Neural progenitor cell (in vitro differentiated cells): ENCODE measurements at regions not wholly inside any gene's neighbourhood (a gene's known extent, or its start where the extent isn't known, plus 50 kb on each side); places are given as distances from the start of the nearest gene placed in this dataset.

Source experiments
- DNase-seq: peaks from one replicate; pipeline ENCODE4 v3.0.0-alpha.2; 2016; ENCODE audit warnings: low spot score
- H2AFZ ChIP-seq: fragments of 200-600 bp; sonication (generic); replicated peaks from 2 replicates; pipeline ENCODE4 v1.6.1; 2016; ENCODE audit warnings: antibody characterized with exemption
- H3F3A ChIP-seq: fragments of 200-600 bp; sonication (generic); 2 replicates; pipeline ENCODE4 v1.6.1; 2016; ENCODE audit warnings: antibody characterized with exemption, low read depth
- H3K27ac ChIP-seq: fragments of 200-600 bp; sonication (generic); 2 replicates; pipeline ENCODE4 v1.5.1; 2016; ENCODE audit warnings: mild to moderate bottlenecking
- H3K27me3 ChIP-seq: fragments of 200-600 bp; sonication (generic); 2 replicates; pipeline ENCODE4 v1.6.1; 2016; ENCODE audit warnings: mild to moderate bottlenecking, moderate library complexity
- H3K36me3 ChIP-seq: fragments of 200-600 bp; sonication (generic); 2 replicates; pipeline ENCODE4 v1.5.1; 2016
- H3K4me1 ChIP-seq: fragments of 200-600 bp; sonication (generic); 2 replicates; pipeline ENCODE4 v1.6.1; 2016; ENCODE audit warnings: mixed run types
- H3K4me2 ChIP-seq: fragments of 200-600 bp; sonication (generic); 2 replicates; pipeline ENCODE4 v1.6.1; 2016
- H3K4me3 ChIP-seq: fragments of 200-600 bp; sonication (generic); 2 replicates; pipeline ENCODE4 v1.5.1; 2016
- H3K79me2 ChIP-seq: fragments of 200-600 bp; sonication (generic); 2 replicates; pipeline ENCODE4 v1.6.1; 2016; ENCODE audit warnings: low read depth
- H3K9ac ChIP-seq: fragments of 200-600 bp; sonication (generic); 2 replicates; pipeline ENCODE4 v1.6.1; 2016
- H3K9me3 ChIP-seq: fragments of 200-600 bp; sonication (generic); 2 replicates; pipeline ENCODE4 v1.5.1; 2016; ENCODE audit warnings: low read depth
- H4K20me1 ChIP-seq: fragments of 200-600 bp; sonication (generic); 2 replicates; pipeline ENCODE4 v1.6.1; 2016; ENCODE audit warnings: low read depth
- H3K27ac Mint-ChIP-seq: 3 replicates; pipeline ENCODE4 v1.8.0; 2021; ENCODE audit warnings: mixed read lengths
- H3K27me3 Mint-ChIP-seq: 2 replicates; pipeline ENCODE4 v1.8.0; 2022; ENCODE audit warnings: low read depth, mild to moderate bottlenecking, inconsistent platforms, moderate library complexity, mixed read lengths; ENCODE audit not compliant: insufficient read depth
- H3K36me3 Mint-ChIP-seq: 3 replicates; pipeline ENCODE4 v1.8.0; 2021; ENCODE audit warnings: mixed read lengths
- H3K4me1 Mint-ChIP-seq: 3 replicates; pipeline ENCODE4 v1.8.0; 2021; ENCODE audit warnings: mixed read lengths
- H3K4me3 Mint-ChIP-seq: 3 replicates; pipeline ENCODE4 v1.8.0; 2021; ENCODE audit warnings: mild to moderate bottlenecking, moderate library complexity, mixed read lengths
- H3K9me3 Mint-ChIP-seq: 3 replicates; pipeline ENCODE4 v1.8.0; 2020; ENCODE audit warnings: mixed read lengths
- EZH2 ChIP-seq: fragments of 200-600 bp; sonication (generic); IDR thresholded peaks from 2 replicates; pipeline ENCODE4 v1.6.1; 2017; ENCODE audit warnings: antibody characterized with exemption, mild to moderate bottlenecking, moderate library complexity
- EZH2phosphoT487 ChIP-seq: fragments of 200-600 bp; sonication (generic); IDR thresholded peaks from 2 replicates; pipeline ENCODE4 v1.6.1; 2017; ENCODE audit warnings: antibody characterized with exemption
- TF ChIP-seq, protein P1 (sequence below): fragments of 200-600 bp; sonication (generic); IDR thresholded peaks from 2 replicates; pipeline ENCODE4 v1.5.1; 2017; ENCODE audit warnings: antibody characterized with exemption, mild to moderate bottlenecking

DNA sequence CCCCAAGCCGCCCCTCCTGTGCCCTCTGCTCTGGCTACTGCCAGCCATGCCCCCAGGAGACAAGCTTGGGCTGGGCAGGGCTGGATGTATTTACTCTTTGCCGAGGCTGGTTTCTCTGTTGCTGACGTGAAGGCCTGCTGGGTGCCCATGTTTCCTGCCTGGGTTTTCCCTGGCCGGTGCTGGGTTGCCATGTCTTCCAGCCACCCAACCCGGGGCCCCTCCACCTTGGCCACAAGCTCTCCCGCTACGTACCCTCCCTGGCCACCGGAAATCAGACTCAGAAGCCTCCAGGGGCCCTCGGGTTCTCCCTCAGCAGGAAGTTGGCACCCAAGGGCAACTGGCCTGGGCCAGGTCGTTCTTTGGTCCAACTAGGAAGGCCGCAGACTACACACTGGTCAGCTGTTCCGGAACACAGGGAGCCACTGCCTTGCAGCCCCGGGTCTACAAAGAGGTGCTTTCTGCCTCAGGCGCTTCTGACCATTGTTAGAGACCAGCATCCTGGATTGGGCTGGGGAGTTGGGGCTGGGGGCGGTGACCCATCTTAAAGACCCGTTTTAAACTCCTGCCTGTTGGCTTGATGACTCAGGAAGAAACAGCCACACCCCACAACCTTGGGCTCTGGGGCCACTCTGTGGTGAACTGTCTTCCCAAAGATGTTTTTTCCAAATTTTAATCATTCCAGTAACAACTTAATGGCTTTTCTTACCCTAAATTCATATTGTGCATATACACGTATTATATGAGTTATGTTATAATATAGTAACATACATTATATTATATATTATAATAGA, 71.2 kb upstream of the RUNX3 start:
- no peak overlapping the region for H3K4me3 Mint-ChIP-seq
- no peak overlapping the region for H3K27ac Mint-ChIP-seq
- H3K9me3 Mint-ChIP-seq = peaks cover 6% of the 10 kb centered on the region
- H3K27me3 Mint-ChIP-seq = peaks cover 14% of the 10 kb centered on the region
- Histone ChIP-seq H2AFZ (no peak overlapping the region), H3K79me2 (no peaks in the 10 kb centered on the region), H3K9ac (no peak overlapping the region), H3K9me3 (no peaks in the 10 kb centered on the region), H3K27ac (no peak overlapping the region), H3K4me3 (no peak overlapping the region), H3F3A (no peaks in the 10 kb centered on the region), H3K27me3 (no peaks in the 10 kb centered on the region), H4K20me1 (no peaks in the 10 kb centered on the region), H3K4me1 (peaks cover 5% of the 10 kb centered on the region), H3K36me3 (no peaks in the 10 kb centered on the region), H3K4me2 (no peak overlapping the region)
- DNase-seq = no peak
- peaks cover 5% of the 10 kb centered on the region for H3K4me1 Mint-ChIP-seq
- H3K36me3 Mint-ChIP-seq = no peaks in the 10 kb centered on the region
- TF ChIP-seq EZH2 (no peak), EZH2phosphoT487 (no peak)
- TF ChIP-seq, protein P1, sequence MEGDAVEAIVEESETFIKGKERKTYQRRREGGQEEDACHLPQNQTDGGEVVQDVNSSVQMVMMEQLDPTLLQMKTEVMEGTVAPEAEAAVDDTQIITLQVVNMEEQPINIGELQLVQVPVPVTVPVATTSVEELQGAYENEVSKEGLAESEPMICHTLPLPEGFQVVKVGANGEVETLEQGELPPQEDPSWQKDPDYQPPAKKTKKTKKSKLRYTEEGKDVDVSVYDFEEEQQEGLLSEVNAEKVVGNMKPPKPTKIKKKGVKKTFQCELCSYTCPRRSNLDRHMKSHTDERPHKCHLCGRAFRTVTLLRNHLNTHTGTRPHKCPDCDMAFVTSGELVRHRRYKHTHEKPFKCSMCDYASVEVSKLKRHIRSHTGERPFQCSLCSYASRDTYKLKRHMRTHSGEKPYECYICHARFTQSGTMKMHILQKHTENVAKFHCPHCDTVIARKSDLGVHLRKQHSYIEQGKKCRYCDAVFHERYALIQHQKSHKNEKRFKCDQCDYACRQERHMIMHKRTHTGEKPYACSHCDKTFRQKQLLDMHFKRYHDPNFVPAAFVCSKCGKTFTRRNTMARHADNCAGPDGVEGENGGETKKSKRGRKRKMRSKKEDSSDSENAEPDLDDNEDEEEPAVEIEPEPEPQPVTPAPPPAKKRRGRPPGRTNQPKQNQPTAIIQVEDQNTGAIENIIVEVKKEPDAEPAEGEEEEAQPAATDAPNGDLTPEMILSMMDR = no peak

DNA sequence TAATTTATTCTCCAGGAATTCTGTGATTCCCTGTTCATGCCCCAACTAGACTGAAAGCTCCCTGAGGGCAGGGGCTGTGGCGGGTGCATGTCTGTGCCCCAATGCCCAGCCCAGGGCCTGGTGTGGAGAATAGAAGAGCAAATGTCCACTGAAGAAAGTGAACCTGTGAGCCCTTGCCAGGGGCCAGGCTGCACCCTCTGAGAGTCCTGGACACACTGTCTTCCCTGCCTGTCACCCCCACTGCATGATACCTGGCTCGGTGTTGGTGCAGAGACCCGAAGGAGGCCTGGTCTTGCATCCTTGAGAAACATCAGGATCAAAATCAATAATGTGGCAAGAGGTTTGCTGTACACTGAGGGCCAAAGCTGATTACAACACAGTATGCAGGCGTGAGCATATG, 69.8 kb upstream of the RUNX3 start:
- no peak overlapping the region for H3K27ac Mint-ChIP-seq

DNA sequence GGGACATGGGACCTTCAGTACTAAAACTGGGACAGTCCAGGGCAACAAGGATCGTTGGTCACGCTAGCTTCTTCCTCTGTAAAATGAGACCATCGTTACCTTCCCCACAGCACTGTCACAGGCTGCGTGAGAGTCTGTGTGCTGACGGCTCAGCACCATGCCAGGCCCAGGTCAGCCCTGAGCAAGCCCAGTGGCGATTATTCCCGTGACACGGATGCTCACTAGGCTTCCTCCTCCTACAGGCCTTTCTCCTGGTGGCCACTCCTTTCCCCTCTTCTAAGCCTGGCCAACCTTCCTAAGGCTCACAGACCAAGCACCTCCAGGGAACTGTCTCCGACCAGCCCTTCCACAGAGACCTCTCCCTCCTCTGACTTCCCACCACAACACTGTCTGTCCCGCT, 69.3 kb upstream of the RUNX3 start:
- H3K27ac Mint-ChIP-seq = no peak overlapping the region

More for the DNA sequence above, 69.8 kb upstream of the RUNX3 start:
- H3K36me3 ChIP-seq = no peaks in the 10 kb centered on the region
- no peak for DNase-seq
- no peaks in the 10 kb centered on the region for H3K4me1 ChIP-seq
- H3K27me3 Mint-ChIP-seq = peaks cover 11% of the 10 kb centered on the region
- peaks cover 6% of the 10 kb centered on the region for H3K9me3 Mint-ChIP-seq
- no peak overlapping the region for H3K9ac ChIP-seq
- H3K27ac ChIP-seq = no peak overlapping the region
- no peaks in the 10 kb centered on the region for H3K36me3 Mint-ChIP-seq
- no peaks in the 10 kb centered on the region for H4K20me1 ChIP-seq
- no peak overlapping the region for H2AFZ ChIP-seq
- TF ChIP-seq, protein P1 = no peak
- no peak for TF ChIP-seq EZH2
- no peak for TF ChIP-seq EZH2phosphoT487
- no peaks in the 10 kb centered on the region for H3K79me2 ChIP-seq
- no peaks in the 10 kb centered on the region for H3K27me3 ChIP-seq
- H3K4me3 Mint-ChIP-seq = no peak overlapping the region
- H3K4me1 Mint-ChIP-seq = peaks cover 5% of the 10 kb centered on the region
- no peak overlapping the region for H3K4me3 ChIP-seq
- H3K4me2 ChIP-seq = no peak overlapping the region
- H3F3A ChIP-seq = no peaks in the 10 kb centered on the region
- no peaks in the 10 kb centered on the region for H3K9me3 ChIP-seq

More for the DNA sequence above, 69.3 kb upstream of the RUNX3 start:
- Histone ChIP-seq H3K79me2 (no peaks in the 10 kb centered on the region), H3K9ac (no peak overlapping the region), H3K4me3 (no peak overlapping the region), H2AFZ (no peak overlapping the region), H3K9me3 (no peaks in the 10 kb centered on the region), H3K4me1 (no peaks in the 10 kb centered on the region), H4K20me1 (no peaks in the 10 kb centered on the region), H3K27me3 (no peaks in the 10 kb centered on the region), H3K27ac (no peak overlapping the region), H3K4me2 (no peak overlapping the region), H3F3A (no peaks in the 10 kb centered on the region), H3K36me3 (no peaks in the 10 kb centered on the region)
- H3K9me3 Mint-ChIP-seq = peaks cover 6% of the 10 kb centered on the region
- no peaks in the 10 kb centered on the region for H3K36me3 Mint-ChIP-seq
- H3K27me3 Mint-ChIP-seq = peaks cover 11% of the 10 kb centered on the region
- peaks cover 5% of the 10 kb centered on the region for H3K4me1 Mint-ChIP-seq
- TF ChIP-seq, protein P1 = no peak
- TF ChIP-seq EZH2 (no peak), EZH2phosphoT487 (no peak)
- H3K4me3 Mint-ChIP-seq = no peak overlapping the region
- no peak for DNase-seq
